ENCODE measurements at regions not wholly inside any gene's neighbourhood (a gene's known extent, or its start where the extent isn't known, plus 50 kb on each side); places are given as distances from the start of the nearest gene placed in this dataset.

- TF ChIP-seq TCF7L2 (IDR thresholded peaks at IDR 0.05; ENCODE audit: low read depth, low read length) (no peak), REST (IDR thresholded peaks at IDR 0.05; ENCODE audit: insufficient read depth in 1 of 2, low read depth in 2 of 2, low read length in 1 of 2) (no peak), CTCF (IDR thresholded peaks at IDR 0.05) (no peak)
These were observed 228.2 kb upstream of the DDI1 start for GRCh38 chr11:103808252-103808651.
